Stomach (tissue), 8 donors: ENCODE measurements at regions not wholly inside any gene's neighbourhood (a gene's known extent, or its start where the extent isn't known, plus 50 kb on each side); places are given as distances from the start of the nearest gene placed in this dataset.

ENCODE experiments used
- DNase-seq, 2 donors: peaks; one replicate each; pipeline versions ENCODE4 v3.0.0 to v3.0.0-alpha.2; 2013 to 2019
- H3K27ac ChIP-seq, 5 donors: fragments of 200-600 bp in 4 of 5; sonication (generic) in 4 of 5; one replicate each; pipeline ENCODE4 v1.5.1; 2013 to 2019; ENCODE audit warnings: mild to moderate bottlenecking in 1 of 5, moderate library complexity in 1 of 5
- H3K27me3 ChIP-seq, 3 donors: fragments of 200-600 bp; sonication (generic); one replicate each; pipeline ENCODE4 v1.5.1; 2017 to 2019; ENCODE audit warnings: mixed run types in 1 of 3
- H3K36me3 ChIP-seq, 4 donors: fragments of 200-600 bp; sonication (generic); 1 replicate in 3 of 4; 2 replicates in 1 of 4; pipeline ENCODE4 v1.5.1; 2016 to 2019
- H3K4me1 ChIP-seq, 4 donors: fragments of 200-600 bp; sonication (generic); one replicate each; pipeline ENCODE4 v1.5.1; 2016 to 2019
- H3K4me3 ChIP-seq, 4 donors: fragments of 200-600 bp; sonication (generic) in 3 of 4; one replicate each; pipeline ENCODE4 v1.5.1; 2016 to 2019; ENCODE audit warnings: mild to moderate bottlenecking in 1 of 4
- H3K9me3 ChIP-seq, 4 donors: fragments of 200-600 bp; sonication (generic); one replicate each; pipeline ENCODE4 v1.5.1; 2016 to 2019
- CTCF ChIP-seq, 7 experiments: fragments of 450-650 bp in 4 of 7; fragments of 200-600 bp in 3 of 7; sonication (generic) in 3 of 7; IDR thresholded peaks; one replicate each; pipeline ENCODE4 v1.5.1; 2016 to 2019; ENCODE audit warnings: antibody characterized with exemption in 7 of 7, control low read depth in 2 of 7, mild to moderate bottlenecking in 1 of 7
- EP300 ChIP-seq: sonication (generic); formaldehyde crosslinking; IDR thresholded peaks from one replicate; pipeline ENCODE4 v1.6.1; 2017; ENCODE audit warnings: antibody characterized with exemption
- POLR2A ChIP-seq, 4 donors: fragments of 450-650 bp; IDR thresholded peaks; one replicate each; pipeline ENCODE4 v1.6.1; 2016; ENCODE audit warnings: antibody characterized with exemption in 4 of 4, control low read depth in 2 of 4, mild to moderate bottlenecking in 1 of 4, moderate library complexity in 1 of 4
- POLR2AphosphoS5 ChIP-seq, 3 donors: sonication (generic); formaldehyde crosslinking; IDR thresholded peaks; one replicate each; pipeline ENCODE4 v1.6.1; 2016; ENCODE audit warnings: antibody characterized with exemption in 3 of 3
- WGBS, 5 donors: extraction: QIAGEN DNeasy Blood & Tissue Kit in 3 of 5; methylation state at CpG; one replicate each; pipeline versions ENCODE4 v1.1.5 to v1.1.7; 2013 to 2018; 5-methylcytosine and 5-hydroxymethylcytosine counted together
- intact Hi-C: fragments of 100-400 bp; cut with DNase I; formaldehyde crosslinking; loops from one replicate; pipeline ENCODE4 v1.15.1; 2023; ENCODE audit warnings: low total_unique reads
- donor health status: healthy with polysubstance abuse.
- donor health status: Bipolar disorder and iron deficiency.
- donor health status: healthy.

- TF ChIP-seq POLR2A (IDR thresholded peaks at IDR 0.05), result no peak
- TF ChIP-seq CTCF (IDR thresholded peaks at IDR 0.05), result no peak
- no peak for TF ChIP-seq POLR2AphosphoS5 (IDR thresholded peaks at IDR 0.05)
- no peak for TF ChIP-seq EP300
- H3K36me3 ChIP-seq, result no peaks in the 10 kb centered on the region
- no peaks in the 10 kb centered on the region for H3K4me1 ChIP-seq
- H3K27ac ChIP-seq, result no peak overlapping the region
- DNase-seq, result no peak
- WGBS, 5 donors, result 89 to 93% (median 90%) methylated on average over 26 of the region's 26 CpGs
- intact Hi-C loops, result no loop called here
- no peak overlapping the region for H3K4me3 ChIP-seq
- no peaks in the 10 kb centered on the region for H3K9me3 ChIP-seq
- no peaks in the 10 kb centered on the region for H3K27me3 ChIP-seq
These were observed 121.8 kb downstream of the RTP5 start for GRCh38 chr2:241991299-241991698.

- WGBS, 5 donors, result 77 to 88% (median 86%) methylated on average over 12 to 14 of the region's 14 CpGs
- Histone ChIP-seq H3K27ac (no peak overlapping the region), H3K4me1 (no peaks in the 10 kb centered on the region), H3K9me3 (no peaks in the 10 kb centered on the region), H3K4me3 (no peak overlapping the region), H3K36me3 (no peaks in the 10 kb centered on the region), H3K27me3 (no peaks in the 10 kb centered on the region)
- no peak for TF ChIP-seq POLR2AphosphoS5 (IDR thresholded peaks at IDR 0.05)
- no peak for TF ChIP-seq POLR2A (IDR thresholded peaks at IDR 0.05)
- TF ChIP-seq EP300, result no peak
- TF ChIP-seq CTCF (IDR thresholded peaks at IDR 0.05), result no peak
- no peak for DNase-seq
- intact Hi-C loops, result no loop called here
These were observed 123.2 kb downstream of the RTP5 start for GRCh38 chr2:241992753-241993152.

GRCh38 chr2:241993386-241994005 lies 124.0 kb downstream of the RTP5 start:
- intact Hi-C loops, result no loop called here
- WGBS, 5 donors, result 94 to 98% (median 96%) methylated on average over 15 to 16 of the region's 16 CpGs
- TF ChIP-seq POLR2AphosphoS5 (IDR thresholded peaks at IDR 0.05), result no peak
- no peak for TF ChIP-seq POLR2A (IDR thresholded peaks at IDR 0.05)
- H3K9me3 ChIP-seq, result no peaks in the 10 kb centered on the region
- H3K4me3 ChIP-seq, result no peak overlapping the region
- no peaks in the 10 kb centered on the region for H3K27me3 ChIP-seq
- no peak overlapping the region for H3K27ac ChIP-seq
- no peak for DNase-seq
- no peaks in the 10 kb centered on the region for H3K4me1 ChIP-seq
- no peaks in the 10 kb centered on the region for H3K36me3 ChIP-seq

- WGBS, 5 donors, result 85 to 91% (median 86%) methylated on average over 10 to 12 of the region's 12 CpGs
- TF ChIP-seq CTCF (IDR thresholded peaks at IDR 0.05), result no peak
- no peak for TF ChIP-seq POLR2A (IDR thresholded peaks at IDR 0.05)
- TF ChIP-seq POLR2AphosphoS5 (IDR thresholded peaks at IDR 0.05), result no peak
- TF ChIP-seq EP300, result no peak
- H3K27me3 ChIP-seq, result peaks cover 0 to 4% (median 0%) of the 10 kb centered on the region in 3 donors
- no peaks in the 10 kb centered on the region for H3K9me3 ChIP-seq
- no peaks in the 10 kb centered on the region for H3K4me1 ChIP-seq
- no peak overlapping the region for H3K4me3 ChIP-seq
- DNase-seq, result peak in 1 of 2 donors; percentile 21
- no peaks in the 10 kb centered on the region for H3K36me3 ChIP-seq
- H3K27ac ChIP-seq, result no peak overlapping the region
- intact Hi-C loops, result no loop called here
These were observed 124.6 kb downstream of the RTP5 start for GRCh38 chr2:241994086-241994485.

GRCh38 chr2:241994556-241995213 lies 125.2 kb downstream of the RTP5 start:
- Histone ChIP-seq H3K4me3 (no peak overlapping the region), H3K9me3 (no peaks in the 10 kb centered on the region), H3K36me3 (no peaks in the 10 kb centered on the region), H3K4me1 (no peaks in the 10 kb centered on the region), H3K27ac (no peak overlapping the region), H3K27me3 (peaks cover 0 to 8% (median 0%) of the 10 kb centered on the region in 3 donors)
- no peak for TF ChIP-seq EP300
- no peak for TF ChIP-seq POLR2A (IDR thresholded peaks at IDR 0.05)
- TF ChIP-seq CTCF (IDR thresholded peaks at IDR 0.05), result no peak
- no peak for TF ChIP-seq POLR2AphosphoS5 (IDR thresholded peaks at IDR 0.05)
- WGBS, 5 donors, result 81 to 87% (median 83%) methylated on average over 9 of the region's 9 CpGs
- intact Hi-C loops, result no loop called here
- peak in 1 of 2 donors; percentile 2 for DNase-seq
